Hematopoietic multipotent progenitor cell treated with erythropoietin and hydrocortisone succinate and interleukin-3 and kit ligand, for 6 days (in vitro differentiated cells): ENCODE measurements at regions not wholly inside any gene's neighbourhood (a gene's known extent, or its start where the extent isn't known, plus 50 kb on each side); places are given as distances from the start of the nearest gene placed in this dataset.
"Not testable (repeated sequence)": the region's sequence is repeated elsewhere in the genome, so short reads cannot be mapped to it uniquely, and the experiment has no call there.

Experiments used
- DNase-seq: peaks from one replicate; pipeline ENCODE4 v3.0.0-alpha.2; 2015

DNA sequence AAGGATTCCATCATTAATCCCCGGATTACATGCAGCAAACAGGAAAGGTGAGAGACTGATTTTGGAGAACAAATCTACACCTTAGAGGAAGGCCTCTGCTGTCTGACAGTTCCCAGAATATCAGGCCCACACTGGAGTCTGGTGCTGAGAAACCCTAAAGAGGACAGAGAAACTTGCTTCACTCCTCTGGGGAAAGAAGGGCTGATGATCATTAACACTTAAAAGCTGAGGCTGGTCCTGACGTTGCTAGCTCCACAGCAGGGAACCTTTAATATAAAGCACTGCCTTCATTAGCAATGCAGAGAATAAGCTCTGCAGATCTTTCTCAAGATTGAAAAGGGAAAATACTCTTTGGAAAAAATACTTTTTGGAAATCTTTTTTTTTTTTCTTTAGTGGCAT is 1472.4 kb upstream of the GOT2 start:
- DNase-seq: no peak

DNA sequence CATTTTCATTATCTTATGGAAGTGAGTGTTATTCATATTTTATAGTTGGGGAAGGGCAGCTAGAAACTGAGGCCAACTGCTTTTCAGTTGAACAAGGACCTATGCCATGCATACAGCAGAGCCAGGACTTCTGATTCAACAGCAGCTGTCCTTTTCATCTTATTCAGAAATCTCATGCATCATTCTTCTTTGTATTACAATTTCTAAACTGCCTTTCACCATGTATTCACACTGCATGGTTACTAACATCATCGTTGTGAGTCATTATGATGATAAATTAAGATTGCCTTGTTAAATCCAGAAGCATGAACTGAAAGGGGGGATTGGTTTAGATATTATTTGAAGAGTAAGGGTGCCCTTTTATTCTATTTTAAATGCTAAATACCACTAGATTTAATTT is 1470.1 kb upstream of the GOT2 start:
- no peak for DNase-seq

DNA sequence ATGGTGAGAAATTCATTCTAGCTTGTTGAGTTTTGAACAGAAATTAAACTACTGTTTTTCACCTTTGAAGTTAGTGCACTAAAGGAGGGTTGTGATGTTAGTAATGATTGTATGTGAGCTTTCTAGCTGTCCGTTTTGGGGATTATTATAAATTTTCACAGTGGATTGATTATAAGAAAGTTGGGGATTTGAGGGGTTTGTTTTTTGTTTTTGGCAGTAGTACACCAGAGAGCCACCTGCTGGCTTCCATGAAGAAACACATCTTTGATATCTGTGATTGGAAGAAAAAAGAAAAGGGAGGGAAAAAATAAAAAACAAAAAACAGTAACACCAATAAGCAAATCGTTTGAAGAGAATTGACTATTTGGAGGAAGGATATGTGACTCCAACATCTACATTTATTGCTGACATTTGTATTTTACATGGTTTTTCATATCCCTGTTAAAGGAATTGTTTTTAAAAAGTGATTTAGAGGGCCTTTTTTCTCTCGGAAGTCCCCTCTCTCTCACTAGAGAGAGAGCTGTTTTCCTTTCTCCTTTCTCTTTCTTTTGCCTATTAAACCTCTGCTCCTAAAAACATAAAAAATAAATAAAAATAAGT is 1469.5 kb upstream of the GOT2 start:
- peak; percentile 15 for DNase-seq

DNA sequence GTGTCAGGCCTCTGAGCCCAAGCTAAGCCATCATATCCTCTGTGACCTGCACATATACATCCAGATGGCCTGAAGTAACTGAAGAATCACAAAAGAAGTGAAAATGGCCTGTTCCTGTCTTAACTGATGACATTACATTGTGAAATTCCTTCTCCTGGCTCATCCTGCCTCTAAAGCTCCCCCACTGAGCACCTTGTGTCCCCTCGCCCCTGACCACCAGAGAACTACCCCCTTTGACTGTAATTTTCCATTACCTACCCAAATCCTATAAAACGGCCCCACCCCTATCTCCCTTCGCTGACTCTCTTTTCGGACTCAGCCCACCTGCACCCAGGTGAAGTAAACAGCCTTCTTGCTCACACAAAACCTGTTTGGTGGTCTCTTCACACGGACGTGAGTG is 1466.6 kb upstream of the GOT2 start:
- DNase-seq: not testable (repeated sequence)

DNA sequence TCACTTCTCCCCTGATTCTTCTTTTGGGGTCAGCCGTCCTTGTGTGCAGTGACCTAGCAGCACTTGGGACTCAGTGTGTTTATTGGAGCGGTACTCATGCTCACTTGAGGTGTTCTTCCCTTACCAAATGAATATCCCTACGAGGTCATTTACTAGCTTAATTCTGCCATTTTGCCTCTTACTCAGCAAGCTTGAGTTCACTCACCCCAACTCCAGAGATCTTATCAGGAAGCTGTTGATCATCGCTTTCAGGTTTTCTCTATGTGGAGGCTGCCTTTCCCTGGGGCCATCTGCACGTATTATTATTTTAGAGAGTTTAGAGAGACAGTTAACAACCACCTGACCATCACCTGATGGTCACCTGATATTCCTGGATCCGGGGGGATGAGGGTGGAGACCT is 1466.0 kb upstream of the GOT2 start:
- no peak for DNase-seq

DNA sequence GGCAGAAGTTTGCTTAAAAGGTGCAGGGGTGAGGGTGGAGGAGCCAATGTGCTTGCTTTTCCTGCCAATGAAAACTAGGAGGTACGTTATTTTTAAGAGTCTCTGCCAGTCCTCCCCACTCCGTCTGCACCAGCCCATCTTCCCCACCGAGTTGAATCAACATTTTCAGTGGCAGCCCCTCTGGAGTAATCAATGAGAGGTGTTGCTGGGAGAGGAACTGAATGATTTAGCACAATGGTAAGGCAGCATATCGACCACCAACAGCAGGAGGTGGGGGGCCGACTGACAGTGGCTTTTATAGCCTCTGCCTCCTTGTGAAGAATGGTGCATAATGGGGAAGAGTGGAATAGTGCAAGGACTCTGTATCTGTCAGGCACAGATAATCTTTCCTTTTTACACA is 1465.0 kb upstream of the GOT2 start:
- DNase-seq: no peak

DNA sequence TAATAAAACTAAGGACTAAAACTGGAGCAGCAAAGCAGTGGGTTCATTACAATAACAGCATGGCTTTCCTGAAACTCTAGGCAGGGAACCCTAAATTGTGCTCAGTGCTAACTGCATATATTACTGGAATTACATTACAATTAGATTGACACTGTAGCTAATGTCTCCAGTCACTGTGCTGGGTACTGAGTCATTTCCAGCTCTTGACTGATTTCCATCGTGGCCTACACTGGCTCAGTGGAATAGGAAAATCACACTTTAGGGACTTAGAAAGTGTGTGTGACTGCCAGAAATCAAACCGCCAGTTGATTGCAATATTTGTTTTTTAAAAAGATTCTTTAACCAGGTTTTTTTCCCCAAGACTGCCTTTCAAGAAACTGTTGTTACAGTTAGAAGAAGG is 1447.4 kb upstream of the GOT2 start:
- no peak for DNase-seq

DNA sequence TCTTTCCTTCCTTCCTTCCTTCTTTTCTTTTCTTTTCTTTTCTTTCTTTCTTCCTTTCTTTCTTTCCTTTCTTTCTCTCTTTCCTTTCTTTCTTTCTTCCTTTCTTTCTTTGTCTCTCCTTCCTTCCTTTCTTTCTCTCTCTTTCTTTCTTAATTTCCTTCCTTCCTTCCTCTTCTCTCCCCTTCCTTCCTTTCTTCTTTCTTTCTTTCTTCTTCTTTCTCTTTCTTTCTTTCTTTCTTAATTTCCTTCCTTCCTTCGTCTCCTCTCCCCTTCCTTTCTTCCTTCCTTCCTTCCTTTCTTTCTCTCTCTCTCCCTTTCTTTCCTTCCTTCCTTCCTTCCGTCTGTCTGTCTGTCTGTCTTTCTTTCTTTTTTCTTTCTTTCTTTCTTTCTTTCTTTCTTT is 1446.5 kb upstream of the GOT2 start:
- no peak for DNase-seq

DNA sequence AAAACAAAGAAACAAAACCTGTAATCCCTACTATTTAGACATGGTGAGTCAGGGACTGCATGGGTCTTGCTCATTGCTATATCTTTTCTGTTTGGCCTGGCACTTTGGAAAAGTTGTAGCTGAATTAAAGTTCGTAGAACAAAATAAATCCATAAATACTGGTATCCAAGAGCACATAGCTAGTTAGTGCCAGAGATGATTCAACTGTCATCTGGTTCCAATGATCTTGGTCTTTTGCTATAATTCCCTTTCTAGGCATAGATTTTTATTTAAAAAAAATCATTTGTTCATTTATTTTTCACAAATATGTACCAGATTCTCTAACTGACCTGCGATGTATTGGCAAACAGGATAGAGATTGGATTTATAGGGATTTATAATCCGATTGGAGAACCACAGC is 1436.1 kb upstream of the GOT2 start:
- DNase-seq: no peak

DNA sequence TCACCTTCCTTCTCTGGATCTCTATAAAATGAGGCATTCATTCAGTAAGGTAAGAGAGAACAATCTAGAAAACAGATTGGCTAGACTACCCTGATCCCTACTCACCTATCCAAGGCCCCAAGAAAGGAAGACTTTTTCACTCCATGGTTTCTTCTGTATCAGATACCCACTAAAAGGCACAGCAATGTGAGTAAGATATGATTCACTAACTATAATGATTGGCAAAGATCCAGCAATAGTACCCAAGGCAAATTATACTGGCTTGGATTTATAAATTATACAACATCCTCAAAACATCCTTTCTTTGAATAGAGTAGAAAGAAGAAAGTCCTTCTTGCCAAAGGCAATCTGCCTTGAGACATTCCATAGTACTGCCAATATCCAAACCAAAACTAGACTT is 1432.0 kb upstream of the GOT2 start:
- no peak for DNase-seq

DNA sequence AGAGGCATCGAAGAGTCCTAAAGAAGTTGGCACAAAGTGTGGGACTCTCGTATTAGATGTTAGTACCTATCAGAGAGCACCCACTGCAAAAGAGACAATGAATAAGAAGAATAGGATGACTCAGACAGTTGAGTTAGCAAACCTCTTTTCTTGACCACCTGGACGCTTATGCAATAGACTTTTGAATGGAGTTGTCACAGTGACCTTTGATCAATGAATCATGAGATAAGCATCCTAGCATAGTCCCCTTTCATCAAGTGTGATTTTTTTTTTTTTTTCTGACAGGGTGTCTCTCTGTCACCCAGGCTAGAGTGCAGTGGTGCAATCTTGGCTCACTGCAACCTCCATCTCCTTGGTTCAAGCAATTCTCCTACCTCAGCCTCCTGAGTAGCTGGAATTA is 1417.9 kb upstream of the GOT2 start:
- no peak for DNase-seq

DNA sequence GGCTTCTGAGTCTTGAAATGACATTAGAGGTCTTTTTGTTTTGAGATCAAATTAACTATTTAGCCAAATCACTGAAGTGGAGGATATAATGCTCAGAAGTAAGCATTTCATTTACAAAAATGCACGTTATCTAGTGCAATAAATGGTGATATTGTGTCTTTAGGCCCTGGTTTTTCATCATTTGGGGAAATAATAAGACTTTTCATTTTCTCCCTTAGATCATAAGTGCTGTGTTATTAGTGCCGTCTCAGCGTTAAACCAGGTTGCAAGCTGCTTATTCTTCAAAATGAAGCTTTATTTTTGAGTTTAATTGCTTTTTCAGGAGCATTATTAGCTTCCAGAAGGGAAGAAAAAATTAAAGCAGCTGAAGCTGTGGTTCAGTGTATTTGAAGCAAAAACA is 1416.8 kb upstream of the GOT2 start:
- no peak for DNase-seq

DNA sequence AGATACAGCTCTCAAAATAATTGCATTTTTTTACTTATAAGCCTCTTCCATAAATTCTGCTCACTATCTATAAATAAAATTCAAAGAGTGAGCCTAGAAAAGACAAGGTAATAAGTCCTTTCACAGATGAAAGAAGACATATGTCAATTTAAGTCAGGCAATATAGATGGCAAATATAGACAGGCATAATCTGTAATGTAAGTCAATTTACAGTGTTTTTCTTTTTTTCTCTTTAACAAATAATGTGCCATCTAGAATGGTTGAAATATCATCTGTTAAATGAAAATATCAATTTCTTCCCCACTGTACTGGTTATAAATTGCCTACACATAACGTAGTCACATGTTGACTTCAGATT is 1409.2 kb upstream of the GOT2 start:
- no peak for DNase-seq

DNA sequence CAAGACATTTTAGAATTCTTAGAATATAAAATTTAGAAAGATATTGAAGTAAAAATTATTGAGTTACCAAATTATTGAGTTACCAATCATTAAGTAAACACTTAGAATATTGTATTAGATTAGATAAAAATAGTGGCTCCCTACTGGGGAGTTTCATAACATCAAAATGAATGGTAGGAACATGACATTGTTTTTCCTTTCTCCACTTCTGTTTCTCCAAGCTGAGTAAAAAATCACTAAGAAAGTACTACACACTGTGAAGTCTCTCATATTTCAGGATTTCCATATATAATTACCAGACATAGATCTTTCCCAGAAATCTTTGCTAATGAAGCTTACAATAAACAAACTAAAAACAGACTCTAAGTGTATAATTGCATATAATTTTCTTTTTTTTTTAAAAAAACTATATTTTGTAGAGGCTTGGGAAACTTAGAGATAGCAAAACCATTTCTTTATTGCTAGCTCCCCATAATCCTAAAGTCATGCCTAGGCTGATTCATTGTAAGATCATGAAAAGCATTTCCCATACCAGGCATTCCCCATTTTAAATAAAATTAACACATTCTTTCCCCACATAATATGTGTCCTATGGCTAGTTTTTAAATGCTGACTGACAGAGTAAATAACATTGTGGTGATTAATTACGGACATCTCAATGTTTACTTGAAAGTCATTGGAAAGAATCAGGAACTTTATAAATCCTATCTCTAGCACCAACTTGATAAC is 1408.7 kb upstream of the GOT2 start:
- no peak for DNase-seq

DNA sequence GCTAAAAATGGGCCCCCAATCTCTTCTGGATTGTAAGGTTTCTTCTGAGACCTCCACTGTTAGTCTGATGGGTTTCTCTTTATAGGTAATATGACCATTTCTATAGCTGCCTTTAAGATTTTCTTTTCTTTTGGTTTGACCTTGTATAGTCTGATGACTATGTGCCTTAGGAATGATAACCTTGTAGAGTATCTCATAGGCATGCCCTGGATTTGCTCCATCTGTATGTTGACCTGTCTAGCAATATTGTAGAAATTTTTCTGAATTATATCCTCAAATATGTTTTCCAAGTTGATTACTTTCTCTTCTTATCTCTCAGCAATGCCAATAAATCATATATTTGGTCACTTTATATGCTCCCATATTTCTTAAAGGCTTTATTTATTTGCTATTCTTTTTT is 1403.8 kb upstream of the GOT2 start:
- no peak for DNase-seq

DNA sequence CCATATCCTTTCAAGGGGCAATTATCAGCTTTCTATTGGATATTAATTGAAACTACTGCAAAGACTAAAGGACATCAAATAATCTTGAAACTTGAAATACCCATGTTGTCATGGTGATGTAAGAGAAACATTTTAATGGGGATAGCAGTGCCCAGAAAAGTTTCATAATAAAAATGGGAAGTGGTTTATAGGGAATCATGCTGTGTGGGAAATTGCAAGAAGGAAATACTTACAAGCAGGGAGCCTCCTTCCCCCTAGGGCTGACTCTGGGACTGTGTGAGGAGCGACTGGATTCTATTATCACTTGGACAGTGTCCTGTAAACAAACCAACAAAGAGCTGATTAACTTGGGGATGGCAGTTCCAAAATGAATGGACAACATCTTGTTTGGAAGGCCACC is 1393.1 kb upstream of the GOT2 start:
- no peak for DNase-seq

DNA sequence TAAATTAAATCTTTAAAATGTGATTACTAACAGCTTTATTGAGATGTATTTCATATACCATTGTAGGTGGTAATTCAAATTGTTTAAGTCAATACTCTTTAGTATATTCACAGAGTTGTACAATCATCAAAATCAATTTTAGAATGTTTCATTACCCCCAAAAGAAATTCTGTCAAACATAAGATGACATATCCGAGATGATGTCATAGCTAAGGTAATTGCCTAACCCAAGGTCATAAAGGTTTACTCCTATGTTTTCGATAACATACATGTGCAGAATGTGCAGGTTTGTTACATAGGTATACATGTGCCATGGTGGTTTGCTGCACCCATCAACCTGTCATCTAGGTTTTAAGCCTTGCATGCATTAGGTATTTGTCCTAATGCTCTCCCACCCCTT is 1392.0 kb upstream of the GOT2 start:
- not testable (repeated sequence) for DNase-seq

DNA sequence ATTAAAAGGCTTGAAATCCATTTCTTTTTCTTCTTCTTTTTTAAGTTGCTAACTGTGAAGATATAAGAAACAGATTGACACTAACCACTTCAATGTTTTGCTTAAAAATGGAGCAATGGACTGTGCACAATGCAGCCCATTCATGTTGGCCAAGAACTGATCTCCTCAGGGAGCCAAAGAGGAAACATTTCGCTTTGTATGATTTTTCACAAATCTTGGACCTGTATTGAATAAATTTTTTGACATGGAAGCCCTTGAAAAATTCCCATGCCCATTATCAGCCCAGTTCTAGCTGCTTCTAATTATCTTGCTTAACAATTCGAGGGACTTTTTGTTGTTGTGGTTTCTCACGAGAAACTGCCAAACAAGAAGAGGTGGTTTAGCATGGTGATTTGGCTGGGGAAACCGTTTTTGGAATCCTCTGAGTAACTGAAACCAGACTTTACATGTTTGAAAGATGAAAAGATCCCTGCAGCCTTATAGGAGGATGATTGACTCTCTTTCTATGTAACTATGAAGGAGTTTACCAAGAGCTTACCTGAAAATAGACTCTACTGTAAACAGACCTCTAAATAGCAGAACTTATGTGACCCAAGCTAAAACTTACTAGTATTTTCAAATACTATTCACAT is 1389.4 kb upstream of the GOT2 start:
- no peak for DNase-seq

DNA sequence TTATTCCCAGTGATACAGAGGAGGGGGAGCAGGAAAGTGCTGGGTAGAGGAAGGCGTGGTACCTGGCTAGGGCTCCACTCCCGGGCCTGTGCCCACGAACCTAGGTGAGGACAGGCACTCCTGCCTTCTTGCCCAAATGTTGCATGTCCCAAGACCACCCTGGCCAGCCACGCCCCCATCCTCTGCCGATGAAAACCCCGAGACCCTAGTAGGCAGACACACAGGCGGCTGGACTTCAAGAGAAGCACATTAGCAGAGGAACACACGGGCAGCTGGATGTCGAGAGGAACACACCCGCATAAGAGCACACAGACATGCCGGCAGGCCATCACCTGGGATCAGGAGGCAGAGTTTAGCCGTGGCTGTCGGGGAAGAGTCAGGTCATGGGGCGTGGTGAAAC is 1386.5 kb upstream of the GOT2 start:
- DNase-seq: no peak

DNA sequence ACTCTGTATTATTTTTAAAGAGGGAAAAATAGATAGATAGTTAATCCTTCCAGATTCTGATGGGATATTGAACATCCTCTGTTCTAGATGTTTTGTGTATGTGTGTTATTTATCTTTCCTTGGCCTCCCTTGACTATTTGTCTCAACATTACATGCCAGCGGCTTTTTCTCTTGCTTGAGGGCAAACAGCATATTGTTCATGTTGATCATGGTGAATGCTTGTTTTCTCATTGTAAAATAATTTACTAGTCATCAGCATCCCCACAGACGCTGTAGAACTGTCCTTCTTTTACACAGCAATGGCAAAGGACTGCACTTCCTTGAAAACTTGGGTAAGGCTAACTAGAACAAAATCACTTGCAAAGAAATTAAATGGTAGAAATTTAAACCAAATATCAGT is 1376.4 kb upstream of the GOT2 start:
- DNase-seq: no peak

DNA sequence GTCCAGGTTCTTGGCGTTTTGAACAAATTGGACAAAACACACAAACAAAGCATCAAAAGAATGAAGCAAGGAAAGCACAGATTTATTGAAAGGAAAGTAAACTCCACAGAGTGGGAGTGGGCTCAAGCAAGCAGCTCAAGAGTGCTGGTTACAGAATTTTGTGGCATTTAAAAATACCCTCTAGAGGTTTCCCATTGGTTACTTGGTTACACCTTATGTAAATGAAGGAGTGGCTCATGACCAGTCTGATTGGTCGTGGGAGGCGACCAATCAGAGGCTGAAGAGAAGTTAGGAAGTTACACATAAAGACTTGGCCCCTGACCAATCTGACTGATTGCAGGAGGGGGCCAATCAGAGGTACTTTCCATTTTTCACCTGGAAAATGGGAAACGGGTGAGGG is 1373.8 kb upstream of the GOT2 start:
- DNase-seq: no peak

DNA sequence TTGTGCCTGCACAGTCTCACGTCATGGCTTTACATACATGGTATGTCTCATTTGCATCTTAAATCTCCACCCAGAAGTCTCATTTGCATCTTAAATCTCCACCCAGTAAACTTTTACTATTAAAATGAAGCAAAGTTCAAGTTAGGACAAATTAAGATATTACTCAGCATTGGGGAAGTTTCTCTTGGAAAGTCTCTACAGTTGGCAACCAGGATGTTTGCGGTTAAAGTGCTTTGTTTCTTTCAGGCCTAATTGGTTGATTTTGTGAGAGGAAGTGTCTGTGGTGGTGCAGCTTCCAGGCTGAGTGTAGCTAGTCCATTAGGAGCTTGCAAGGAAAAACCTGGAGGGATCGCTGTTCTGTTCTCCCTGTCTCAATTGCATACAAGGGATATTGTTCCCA is 1373.3 kb upstream of the GOT2 start:
- DNase-seq: peak; percentile 1

DNA sequence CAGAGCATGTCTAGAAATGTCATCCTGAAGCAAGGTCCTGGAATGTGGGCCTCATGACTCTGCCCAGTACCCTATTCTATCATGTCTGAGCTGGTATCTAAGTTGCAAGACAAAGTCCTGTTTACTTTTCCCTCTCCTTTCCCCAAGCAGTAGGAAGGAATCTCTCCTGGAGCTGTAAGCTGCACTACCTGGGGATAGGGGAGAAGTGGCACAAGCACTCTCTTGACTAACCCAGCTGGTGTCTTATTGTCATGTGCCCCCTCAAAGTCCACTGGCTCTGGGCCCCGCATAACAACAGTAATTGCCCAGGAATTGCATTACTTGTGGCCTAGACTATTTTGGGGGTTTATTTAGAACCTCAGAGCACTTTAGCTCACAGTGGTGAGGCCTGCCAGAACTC is 1366.3 kb upstream of the GOT2 start:
- DNase-seq: no peak

DNA sequence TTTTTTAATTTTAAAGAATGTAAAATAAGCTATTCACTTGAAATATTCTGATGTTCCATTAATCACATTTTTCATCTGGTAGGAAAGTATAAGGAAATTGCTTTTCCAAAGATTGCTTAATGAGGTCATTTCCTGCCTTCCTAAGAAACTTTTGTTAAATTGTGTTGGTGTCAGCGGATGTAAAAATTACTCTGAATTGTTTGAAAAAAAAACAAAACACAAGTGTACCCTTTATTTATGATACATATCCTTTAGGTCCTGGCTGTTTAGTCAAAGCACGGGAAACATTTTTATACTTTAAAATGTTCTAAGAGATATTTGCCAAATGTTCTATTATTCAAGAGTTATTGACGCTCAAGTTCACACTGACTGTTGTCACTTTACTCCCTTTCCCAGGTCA is 1357.4 kb upstream of the GOT2 start:
- DNase-seq: no peak

DNA sequence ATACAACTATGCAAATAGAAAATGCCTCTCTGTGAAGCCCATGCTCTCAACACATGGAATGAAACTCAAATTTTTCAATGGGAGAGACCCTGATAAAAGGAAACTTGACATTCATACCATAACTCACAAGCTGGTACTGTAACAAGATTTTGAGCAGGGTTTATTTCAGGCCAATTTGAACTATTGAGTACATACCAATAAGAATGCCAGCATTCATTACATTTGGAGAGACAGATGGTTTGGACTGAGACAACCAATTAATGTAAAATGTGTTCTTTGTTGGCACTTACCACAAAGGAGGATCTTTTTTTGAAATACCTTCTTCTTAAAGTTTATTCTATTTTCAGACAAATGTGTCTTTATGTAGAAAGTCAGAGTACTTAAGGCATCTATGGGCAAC is 1357.0 kb upstream of the GOT2 start:
- no peak for DNase-seq
